ENCODE measurements at regions not wholly inside any gene's neighbourhood (a gene's known extent, or its start where the extent isn't known, plus 50 kb on each side); places are given as distances from the start of the nearest gene placed in this dataset.

GRCh38 chr13:34214686-34215085 lies 396.7 kb downstream of the RFC3 start:
- TF ChIP-seq POLR2AphosphoS5 (IDR thresholded peaks at IDR 0.05) (no peak), CTCF (IDR thresholded peaks at IDR 0.05) (no peak), POLR2A (IDR thresholded peaks at IDR 0.05) (no peak)

Measured in gastroesophageal sphincter (tissue), 3 donors.